SK-N-SH (cell line): ENCODE measurements at regions not wholly inside any gene's neighbourhood (a gene's known extent, or its start where the extent isn't known, plus 50 kb on each side); places are given as distances from the start of the nearest gene placed in this dataset.
A peak's percentile ranks its signal among the peaks of the same experiment; 100 is the strongest.

ENCODE experiments used
- CTCF ChIA-PET: fragments of 300-600, 350-600 bp; formaldehyde crosslinking; extraction: SDS; loops from one replicate; lab custom pipeline; 2021; lab: Yijun Ruan, JAX
- POLR2A ChIA-PET: fragments of 350-600 bp; sonication (Branson Sonifier 250); formaldehyde crosslinking; extraction: SDS; loops from one replicate; lab custom pipeline; 2020; ENCODE audit warnings: antibody characterized with exemption, inconsistent platforms; lab: Yijun Ruan, JAX
- DNase-seq: peaks from one replicate; pipeline ENCODE4 v3.0.0; 2012
- H2AFZ ChIP-seq: fragments of 200-600 bp; sonication (generic); 2 replicates; pipeline ENCODE4 v1.8.1; 2016; ENCODE audit warnings: antibody characterized with exemption, mild to moderate bottlenecking, low read depth
- H3F3A ChIP-seq: fragments of 200-600 bp; sonication (generic); replicated peaks from 2 replicates; pipeline ENCODE3; 2016; ENCODE audit warnings: antibody characterized with exemption, mild to moderate bottlenecking; ENCODE audit not compliant: insufficient read depth
- H3K27ac ChIP-seq, 2 experiments: fragments of 200-500 bp in 1 of 2; fragments of 200-600 bp in 1 of 2; sonication (Bioruptor generic) in 1 of 2; sonication (generic), shearing (Covaris generic) in 1 of 2; 2 replicates each; pipeline versions ENCODE4 v1.5.1 to v1.6.1; 2014 to 2016; ENCODE audit warnings: low read depth in 2 of 2, inconsistent platforms in 1 of 2, low read length in 1 of 2, mild to moderate bottlenecking in 1 of 2, mixed read lengths in 1 of 2
- H3K27me3 ChIP-seq: fragments of 200-600 bp; sonication (generic), shearing (Covaris generic); 2 replicates; pipeline ENCODE4 v1.6.1; 2016; ENCODE audit warnings: mixed run types; ENCODE audit not compliant: insufficient read depth
- H3K36me3 ChIP-seq, 2 experiments: fragments of 200-500 bp in 1 of 2; fragments of 200-600 bp in 1 of 2; sonication (Bioruptor generic) in 1 of 2; sonication (generic) in 1 of 2; replicated peaks in 1 of 2; 2 replicates each; pipeline versions ENCODE3 to v1.5.1; 2014 to 2016; ENCODE audit warnings: low read length in 1 of 2, mild to moderate bottlenecking in 1 of 2; ENCODE audit not compliant: insufficient read depth in 2 of 2, control insufficient read depth in 1 of 2
- H3K4me1 ChIP-seq, 2 experiments: fragments of 200-500 bp in 1 of 2; fragments of 200-600 bp in 1 of 2; sonication (Bioruptor generic) in 1 of 2; sonication (generic), shearing (Covaris generic) in 1 of 2; 2 replicates each; pipeline versions ENCODE4 v1.5.1 to v1.6.1; 2014 to 2016; ENCODE audit warnings: low read depth in 1 of 2, low read length in 1 of 2, mixed run types in 1 of 2; ENCODE audit not compliant: insufficient read depth in 2 of 2, control insufficient read depth in 1 of 2
- H3K4me2 ChIP-seq: fragments of 200-600 bp; sonication (generic), shearing (Covaris generic); 2 replicates; pipeline ENCODE4 v1.6.1; 2017; ENCODE audit warnings: mixed run types
- H3K4me3 ChIP-seq, 2 experiments: fragments of 200-500 bp in 1 of 2; fragments of 200-600 bp in 1 of 2; sonication (Bioruptor generic) in 1 of 2; sonication (generic), shearing (Covaris generic) in 1 of 2; 2 replicates each; pipeline versions ENCODE4 v1.5.1 to v1.8.1; 2014 to 2016; ENCODE audit warnings: low read depth in 2 of 2, inconsistent platforms in 1 of 2, low read length in 1 of 2, mild to moderate bottlenecking in 1 of 2, mixed read lengths in 1 of 2, moderate library complexity in 1 of 2
- H3K79me2 ChIP-seq: fragments of 200-600 bp; sonication (generic); 2 replicates; pipeline ENCODE4 v1.8.1; 2017; ENCODE audit warnings: mild to moderate bottlenecking; ENCODE audit not compliant: insufficient read depth
- H3K9ac ChIP-seq: fragments of 200-600 bp; sonication (generic); 2 replicates; pipeline ENCODE4 v1.6.1; 2017; ENCODE audit warnings: mixed run types
- H3K9me2 ChIP-seq: fragments of 200-600 bp; sonication (generic); 2 replicates; pipeline ENCODE4 v1.6.1; 2017; ENCODE audit warnings: mixed run types
- H3K9me3 ChIP-seq: fragments of 200-600 bp; sonication (generic); 2 replicates; pipeline ENCODE4 v1.6.1; 2017; ENCODE audit warnings: mixed run types, mild to moderate bottlenecking, moderate library complexity
- H4K20me1 ChIP-seq: fragments of 200-600 bp; sonication (generic); 2 replicates; pipeline ENCODE4 v1.6.1; 2017; ENCODE audit warnings: mild to moderate bottlenecking, mixed run types; ENCODE audit not compliant: insufficient read depth
- CTCF ChIP-seq: fragments of 200-600 bp; sonication (generic); IDR thresholded peaks from 2 replicates; pipeline ENCODE4 v1.6.1; 2017; ENCODE audit warnings: antibody characterized with exemption, mild to moderate bottlenecking, moderate library complexity
- GATA2 ChIP-seq: sonication (generic); formaldehyde crosslinking; IDR thresholded peaks from 2 replicates; pipeline ENCODE4 v1.5.0; 2020; ENCODE audit warnings: mild to moderate bottlenecking, missing genetic modification reagents
- IRF3 ChIP-seq: fragments of 150-350 bp; IDR thresholded peaks from 2 replicates; pipeline ENCODE4 v1.6.1; 2016; ENCODE audit warnings: mild to moderate bottlenecking, low read depth, low read length
- MXI1 ChIP-seq: IDR thresholded peaks from 2 replicates; pipeline ENCODE4 v1.6.1; 2012; ENCODE audit warnings: mild to moderate bottlenecking, low read depth, low read length, improper control_type of control experiment
- NRF1 ChIP-seq: IDR thresholded peaks from 2 replicates; pipeline ENCODE4 v1.6.1; 2012; ENCODE audit warnings: low read depth, mild to moderate bottlenecking, low read length
- PBX3 ChIP-seq: IDR thresholded peaks from 2 replicates; pipeline ENCODE4; 2012
- RAD21 ChIP-seq: IDR thresholded peaks from 2 replicates; pipeline ENCODE4 v1.6.1; 2012; ENCODE audit warnings: mild to moderate bottlenecking, low read length
- RCOR1 ChIP-seq: fragments of 150-350 bp; IDR thresholded peaks from 2 replicates; pipeline ENCODE4 v1.6.1; 2017; ENCODE audit warnings: antibody characterized with exemption, low read length
- REST ChIP-seq: IDR thresholded peaks from 2 replicates; pipeline ENCODE4 v1.6.1; 2012; ENCODE audit warnings: mild to moderate bottlenecking, low read depth, low read length, moderate library complexity
- SIN3A ChIP-seq: IDR thresholded peaks from 2 replicates; pipeline ENCODE4 v1.6.1; 2012; ENCODE audit warnings: low read depth, mild to moderate bottlenecking, low read length, moderate library complexity, borderline replicate concordance
- SMC3 ChIP-seq: IDR thresholded peaks from 2 replicates; pipeline ENCODE4 v1.6.1; 2012; ENCODE audit warnings: low read depth, low read length, improper control_type of control experiment
- TAF1 ChIP-seq: IDR thresholded peaks from 2 replicates; pipeline ENCODE4 v1.6.1; 2012; ENCODE audit warnings: low read depth, mild to moderate bottlenecking, low read length, moderate library complexity, borderline replicate concordance
- TEAD4 ChIP-seq: IDR thresholded peaks from 2 replicates; pipeline ENCODE4 v1.4.0; 2012; ENCODE audit warnings: mild to moderate bottlenecking, borderline replicate concordance; ENCODE audit not compliant: insufficient read depth
- USF2 ChIP-seq: fragments of 150-350 bp; IDR thresholded peaks from 2 replicates; pipeline ENCODE4 v1.6.1; 2017; ENCODE audit warnings: antibody characterized with exemption, low read length, low read depth, borderline replicate concordance
- WGBS: methylation state at CpG from one replicate; pipeline ENCODE4 v1.1.6; 2017; ENCODE audit warnings: low lambda C conversion rate; 5-methylcytosine and 5-hydroxymethylcytosine counted together

GRCh38 chr19:28711411-28711810 lies 501.5 kb downstream of the UQCRFS1 start:
- 9% methylated on average over 3 of the region's 3 CpGs for WGBS
- POLR2A ChIA-PET = no interaction called here
- no peak for TF ChIP-seq PBX3
- TF ChIP-seq TAF1 = no peak
- no peak for TF ChIP-seq MXI1
- TF ChIP-seq RAD21 = no peak
- TF ChIP-seq TEAD4 = no peak
- no peak for TF ChIP-seq USF2
- Histone ChIP-seq H3K9me3 (no peaks in the 10 kb centered on the region), H3K27me3 (no peaks in the 10 kb centered on the region), H3K36me3 (no peaks in the 10 kb centered on the region), H3K27ac (no peak overlapping the region), H3K4me1 (no peaks in the 10 kb centered on the region), H3K4me3 (no peak overlapping the region), H4K20me1 (no peaks in the 10 kb centered on the region), H3K4me2 (no peak overlapping the region), H3K9me2 (no peaks in the 10 kb centered on the region), H2AFZ (no peak overlapping the region), H3F3A (no peaks in the 10 kb centered on the region), H3K79me2 (no peaks in the 10 kb centered on the region), H3K9ac (no peak overlapping the region)
- DNase-seq = no peak
- CTCF ChIA-PET = interaction anchor here (0.9 to 2.8 kb wide), 4 partner anchors 11 to 250 kb away, joined by 3 to 11 read pairs (median 4); no protein-coding TSS in a partner anchor

- Histone ChIP-seq H3K4me2 (no peak overlapping the region), H3K4me1 (0 out of 4 replicates have a peak, but pooled peaks cover 0 to 4% of the 10 kb centered on the region in 2 experiments), H3K9ac (no peak overlapping the region), H3K9me3 (no peaks in the 10 kb centered on the region), H3K9me2 (no peaks in the 10 kb centered on the region), H4K20me1 (no peaks in the 10 kb centered on the region), H3K27ac (no peak overlapping the region), H3K79me2 (no peaks in the 10 kb centered on the region), H3K4me3 (no peak overlapping the region), H2AFZ (no peak overlapping the region), H3K36me3 (no peaks in the 10 kb centered on the region), H3K27me3 (no peaks in the 10 kb centered on the region), H3F3A (no peaks in the 10 kb centered on the region)
- ChIA-PET POLR2A (no interaction called here), CTCF (interaction anchor here (1.0 to 2.8 kb wide), 17 partner anchors 9 to 736 kb away, joined by 3 to 11 read pairs (median 4); no protein-coding TSS in a partner anchor)
- WGBS = under 1% methylated on average over 3 of the region's 3 CpGs
- DNase-seq = peak; percentile 24
- TF ChIP-seq REST (no peak), MXI1 (no peak), RAD21 (peak; percentile 80), CTCF (peak; percentile 84), IRF3 (no peak), GATA2 (CRISPR knock-in tag) (no peak), SIN3A (no peak), NRF1 (no peak), SMC3 (peak; percentile 45), RCOR1 (no peak)
Measured at GRCh38 chr19:28710278-28710677, 502.7 kb downstream of the UQCRFS1 start.
